ENCODE measurements at regions not wholly inside any gene's neighbourhood (a gene's known extent, or its start where the extent isn't known, plus 50 kb on each side); places are given as distances from the start of the nearest gene placed in this dataset.

DNA sequence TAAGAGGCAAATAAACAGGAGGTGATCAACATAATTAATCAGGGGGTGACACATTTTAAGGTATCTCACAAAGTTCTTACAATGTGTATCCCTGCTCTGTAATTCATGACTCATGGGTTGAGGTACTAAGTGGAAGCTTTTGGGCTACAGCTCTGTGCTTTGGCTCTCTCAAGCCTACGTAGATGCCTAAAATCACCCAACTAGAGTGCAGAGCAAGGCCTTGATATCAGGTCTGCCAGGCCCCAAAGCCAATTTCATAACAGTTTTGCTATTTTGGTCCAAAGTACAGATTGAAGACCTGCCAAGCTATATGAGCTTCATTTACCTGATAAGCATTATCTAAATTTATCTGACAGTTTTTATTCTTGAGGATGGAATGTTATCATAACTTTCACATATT, 175.3 kb upstream of the BET1 start:
- TF ChIP-seq, protein P1, sequence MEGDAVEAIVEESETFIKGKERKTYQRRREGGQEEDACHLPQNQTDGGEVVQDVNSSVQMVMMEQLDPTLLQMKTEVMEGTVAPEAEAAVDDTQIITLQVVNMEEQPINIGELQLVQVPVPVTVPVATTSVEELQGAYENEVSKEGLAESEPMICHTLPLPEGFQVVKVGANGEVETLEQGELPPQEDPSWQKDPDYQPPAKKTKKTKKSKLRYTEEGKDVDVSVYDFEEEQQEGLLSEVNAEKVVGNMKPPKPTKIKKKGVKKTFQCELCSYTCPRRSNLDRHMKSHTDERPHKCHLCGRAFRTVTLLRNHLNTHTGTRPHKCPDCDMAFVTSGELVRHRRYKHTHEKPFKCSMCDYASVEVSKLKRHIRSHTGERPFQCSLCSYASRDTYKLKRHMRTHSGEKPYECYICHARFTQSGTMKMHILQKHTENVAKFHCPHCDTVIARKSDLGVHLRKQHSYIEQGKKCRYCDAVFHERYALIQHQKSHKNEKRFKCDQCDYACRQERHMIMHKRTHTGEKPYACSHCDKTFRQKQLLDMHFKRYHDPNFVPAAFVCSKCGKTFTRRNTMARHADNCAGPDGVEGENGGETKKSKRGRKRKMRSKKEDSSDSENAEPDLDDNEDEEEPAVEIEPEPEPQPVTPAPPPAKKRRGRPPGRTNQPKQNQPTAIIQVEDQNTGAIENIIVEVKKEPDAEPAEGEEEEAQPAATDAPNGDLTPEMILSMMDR (IDR thresholded peaks at IDR 0.05; ENCODE audit: partially characterized antibody, unreplicated experiment): no peak
- DNase-seq: no peak
- no peaks in the 10 kb centered on the region for H3K27me3 Mint-ChIP-seq (ENCODE audit: unreplicated experiment)
- H3K4me1 Mint-ChIP-seq (ENCODE audit: low read depth, unreplicated experiment): peaks cover 7% of the 10 kb centered on the region
- H3K27ac Mint-ChIP-seq (ENCODE audit: unreplicated experiment): no peak overlapping the region
- no peaks in the 10 kb centered on the region for H3K36me3 Mint-ChIP-seq (ENCODE audit: unreplicated experiment)
- no peaks in the 10 kb centered on the region for H3K9me3 Mint-ChIP-seq (ENCODE audit: unreplicated experiment)
- no peak overlapping the region for H3K4me3 Mint-ChIP-seq (ENCODE audit: unreplicated experiment)

DNA sequence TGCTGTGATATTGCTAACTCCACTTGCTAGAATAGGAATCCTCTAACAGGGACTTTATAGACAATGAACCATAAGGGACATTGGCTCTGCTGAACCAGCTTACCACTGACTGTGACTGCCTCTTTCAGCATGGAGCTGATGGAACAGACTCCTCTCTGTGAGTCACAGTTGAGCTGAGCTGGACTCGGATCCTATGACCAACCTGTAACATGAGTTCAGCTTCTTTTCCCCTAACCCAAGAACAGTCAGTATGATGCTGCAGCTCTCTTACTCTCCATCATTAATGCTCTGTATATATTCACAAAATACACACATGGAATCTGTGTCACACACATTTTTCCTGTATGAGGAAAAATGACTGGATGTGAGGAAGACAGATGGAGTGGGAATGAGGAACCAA, 177.9 kb upstream of the BET1 start:
- Mint-ChIP-seq H3K4me1 (ENCODE audit: low read depth, unreplicated experiment) (no peaks in the 10 kb centered on the region), H3K9me3 (ENCODE audit: unreplicated experiment) (no peaks in the 10 kb centered on the region), H3K27me3 (ENCODE audit: unreplicated experiment) (no peaks in the 10 kb centered on the region), H3K36me3 (ENCODE audit: unreplicated experiment) (no peaks in the 10 kb centered on the region), H3K4me3 (ENCODE audit: unreplicated experiment) (no peak overlapping the region), H3K27ac (ENCODE audit: unreplicated experiment) (no peak overlapping the region)
- DNase-seq: no peak
- TF ChIP-seq, protein P1 (IDR thresholded peaks at IDR 0.05; ENCODE audit: partially characterized antibody, unreplicated experiment): no peak

DNA sequence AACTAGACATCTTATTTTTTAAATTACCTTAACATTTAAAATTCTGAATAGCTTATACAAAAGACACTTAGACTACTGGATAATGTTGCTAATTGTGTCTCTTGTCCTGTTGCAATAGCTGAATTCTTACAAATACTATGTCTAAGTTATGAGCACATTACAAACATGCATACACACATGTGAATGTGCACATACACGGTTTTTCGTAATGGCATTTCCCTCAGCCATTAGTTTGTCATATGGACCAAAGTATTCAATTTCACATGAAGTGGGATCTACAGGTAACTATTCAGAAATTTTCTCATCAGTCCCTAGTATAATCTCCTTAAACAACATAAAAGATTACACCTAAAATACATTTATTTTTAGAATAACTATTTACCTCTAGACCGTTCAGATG, 178.6 kb upstream of the BET1 start:
- no peaks in the 10 kb centered on the region for H3K4me1 Mint-ChIP-seq (ENCODE audit: low read depth, unreplicated experiment)
- no peak overlapping the region for H3K27ac Mint-ChIP-seq (ENCODE audit: unreplicated experiment)
- TF ChIP-seq, protein P1 (IDR thresholded peaks at IDR 0.05; ENCODE audit: partially characterized antibody, unreplicated experiment): no peak
- no peaks in the 10 kb centered on the region for H3K27me3 Mint-ChIP-seq (ENCODE audit: unreplicated experiment)
- no peaks in the 10 kb centered on the region for H3K36me3 Mint-ChIP-seq (ENCODE audit: unreplicated experiment)
- H3K9me3 Mint-ChIP-seq (ENCODE audit: unreplicated experiment): no peaks in the 10 kb centered on the region
- no peak for DNase-seq
- H3K4me3 Mint-ChIP-seq (ENCODE audit: unreplicated experiment): no peak overlapping the region

DNA sequence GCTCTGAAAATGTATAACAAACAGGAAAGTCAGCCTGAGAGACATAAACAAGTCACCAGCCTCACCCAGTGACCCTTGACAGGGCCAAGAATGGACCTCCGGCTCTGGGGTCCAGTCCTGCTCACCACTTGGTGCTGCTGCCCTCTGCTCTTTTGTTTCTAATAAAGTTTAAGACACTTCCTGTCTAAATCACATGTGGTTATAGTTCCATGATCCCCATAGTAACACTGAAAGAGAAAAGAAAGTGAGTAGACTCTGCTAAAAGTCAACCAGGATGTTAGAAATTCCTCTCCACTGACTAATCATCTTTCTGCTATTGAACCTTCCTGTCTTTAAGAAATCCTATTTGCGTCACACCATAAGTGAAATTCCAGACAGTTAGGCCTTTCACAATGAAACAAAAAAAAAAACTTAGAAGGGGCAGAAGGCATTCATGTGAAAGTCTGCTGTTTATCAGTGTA, 179.2 kb upstream of the BET1 start:
- Mint-ChIP-seq H3K4me3 (ENCODE audit: unreplicated experiment) (no peak overlapping the region), H3K4me1 (ENCODE audit: low read depth, unreplicated experiment) (no peaks in the 10 kb centered on the region)

DNA sequence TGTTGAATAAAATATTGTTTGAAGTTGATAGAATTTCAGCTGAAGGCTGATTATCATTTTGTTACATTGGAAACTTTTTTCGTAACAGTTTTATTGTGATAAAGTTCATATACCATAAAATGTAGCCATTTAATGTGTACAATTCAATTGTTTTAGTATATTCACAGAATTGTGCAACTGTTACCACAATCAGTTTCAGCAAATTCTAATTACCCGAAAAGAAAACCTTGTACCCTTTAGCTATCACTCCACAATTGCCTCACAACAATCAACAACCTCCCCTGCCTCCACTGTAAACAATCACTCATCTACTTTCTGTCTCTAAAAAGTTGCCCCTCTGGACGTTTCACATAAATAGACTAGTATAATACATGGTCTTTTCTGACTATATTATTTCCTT, 179.7 kb upstream of the BET1 start:
- TF ChIP-seq, protein P1 (IDR thresholded peaks at IDR 0.05; ENCODE audit: partially characterized antibody, unreplicated experiment): no peak
- H3K9me3 Mint-ChIP-seq (ENCODE audit: unreplicated experiment): no peaks in the 10 kb centered on the region
- no peak overlapping the region for H3K4me3 Mint-ChIP-seq (ENCODE audit: unreplicated experiment)
- H3K27ac Mint-ChIP-seq (ENCODE audit: unreplicated experiment): no peak overlapping the region
- H3K36me3 Mint-ChIP-seq (ENCODE audit: unreplicated experiment): no peaks in the 10 kb centered on the region
- DNase-seq: no peak
- H3K4me1 Mint-ChIP-seq (ENCODE audit: low read depth, unreplicated experiment): no peaks in the 10 kb centered on the region
- no peaks in the 10 kb centered on the region for H3K27me3 Mint-ChIP-seq (ENCODE audit: unreplicated experiment)

More for the DNA sequence above, 179.2 kb upstream of the BET1 start:
- Mint-ChIP-seq H3K27me3 (ENCODE audit: unreplicated experiment) (no peaks in the 10 kb centered on the region), H3K36me3 (ENCODE audit: unreplicated experiment) (no peaks in the 10 kb centered on the region), H3K9me3 (ENCODE audit: unreplicated experiment) (no peaks in the 10 kb centered on the region), H3K27ac (ENCODE audit: unreplicated experiment) (no peak overlapping the region)
- TF ChIP-seq, protein P1 (IDR thresholded peaks at IDR 0.05; ENCODE audit: partially characterized antibody, unreplicated experiment): no peak
- no peak for DNase-seq
